GM20000 (cell line): ENCODE measurements at regions not wholly inside any gene's neighbourhood (a gene's known extent, or its start where the extent isn't known, plus 50 kb on each side); places are given as distances from the start of the nearest gene placed in this dataset.

Source experiments
- DNase-seq: peaks from one replicate; pipeline ENCODE4 v3.0.0; 2012; ENCODE audit warnings: low spot score
- CTCF ChIP-seq: IDR thresholded peaks from 2 replicates; pipeline ENCODE4 v1.5.1; 2012; ENCODE audit warnings: mild to moderate bottlenecking, control low read depth; ENCODE audit errors: extremely low read depth, missing control alignments

GRCh38 chr2:6512589-6512988 lies 353.1 kb downstream of the CMPK2 start:
- no peak for TF ChIP-seq CTCF

GRCh38 chr2:6516674-6517073 lies 349.0 kb downstream of the CMPK2 start:
- TF ChIP-seq CTCF: no peak
- DNase-seq: no peak

More at GRCh38 chr2:6512589-6512988, 353.1 kb downstream of the CMPK2 start:
- DNase-seq: no peak

- no peak for TF ChIP-seq CTCF
- no peak for DNase-seq
Measured at GRCh38 chr2:6518361-6518760, 347.3 kb downstream of the CMPK2 start.

- no peak for DNase-seq
Measured at GRCh38 chr2:6523476-6523875, 342.2 kb downstream of the CMPK2 start.

GRCh38 chr2:6524691-6525474 lies 340.8 kb downstream of the CMPK2 start:
- TF ChIP-seq CTCF: no peak
- DNase-seq: no peak

More at GRCh38 chr2:6523476-6523875, 342.2 kb downstream of the CMPK2 start:
- TF ChIP-seq CTCF: no peak

- no peak for TF ChIP-seq CTCF
- DNase-seq: no peak
Measured at GRCh38 chr2:6525475-6525964, 340.2 kb downstream of the CMPK2 start.

GRCh38 chr2:6526093-6526824 lies 339.4 kb downstream of the CMPK2 start:
- no peak for TF ChIP-seq CTCF

More at GRCh38 chr2:6526093-6526824, 339.4 kb downstream of the CMPK2 start:
- peak; percentile 13 for DNase-seq
